Left cardiac atrium (tissue), 4 donors: ENCODE measurements at regions not wholly inside any gene's neighbourhood (a gene's known extent, or its start where the extent isn't known, plus 50 kb on each side); places are given as distances from the start of the nearest gene placed in this dataset.
"Not testable (repeated sequence)": the region's sequence is repeated elsewhere in the genome, so short reads cannot be mapped to it uniquely, and the experiment has no call there.

Source experiments
- ATAC-seq, 2 donors: fragments of 200-7000 bp; cut with Tn5 transposase; one replicate each; pipeline ENCODE4 v1.9.1; 2020; ENCODE audit warnings: mild to moderate bottlenecking in 2 of 2, moderate library complexity in 2 of 2
- DNase-seq: peaks from one replicate; pipeline ENCODE4 v3.0.0-alpha.2; 2020
- intact Hi-C, 2 donors: fragments of 100-400 bp; cut with DNase I; formaldehyde crosslinking; loops; one replicate each; pipeline versions ENCODE4 v1.14.1 to v1.15.1; 2022 to 2023
- donor health status: DM: no; HTN: yes; CAD: no.
- donor health status: DM: no; HTN: yes; CAD: no; lungs with severe emphysema.
- donor health status: DM: yes; HTN: yes; CAD: no.
- donor health status: Dilated cardiomyopathy.

GRCh38 chr5:142399891-142400290, 75.1 kb upstream of the SPRY4 start:
- intact Hi-C loops: no loop called here
- ATAC-seq (peak in 1 of 2 donors; percentile 44), DNase-seq (no peak)

GRCh38 chr5:142398730-142399055, 73.9 kb upstream of the SPRY4 start:
- no peak for ATAC-seq
- DNase-seq: no peak
- intact Hi-C loops: no loop called here

- intact Hi-C loops, ATAC-seq, DNase-seq: not testable (repeated sequence)
Observed at GRCh38 chr5:142398011-142398729, 73.3 kb upstream of the SPRY4 start.

- ATAC-seq (no peak), DNase-seq (no peak)
- intact Hi-C loops: no loop called here
Observed at GRCh38 chr5:142397178-142397577, 72.4 kb upstream of the SPRY4 start.

GRCh38 chr5:142396436-142397038, 71.7 kb upstream of the SPRY4 start:
- intact Hi-C loops: no loop called here
- DNase-seq: no peak
- ATAC-seq: no peak

GRCh38 chr5:142395334-142395733, 70.5 kb upstream of the SPRY4 start:
- intact Hi-C loops: no loop called here
- DNase-seq: no peak
- ATAC-seq: no peak

- intact Hi-C loops: no loop called here
- ATAC-seq: peak; percentile 36 to 47
- no peak for DNase-seq
Observed at GRCh38 chr5:142391058-142391845, 66.4 kb upstream of the SPRY4 start.

GRCh38 chr5:142390334-142390733, 65.5 kb upstream of the SPRY4 start:
- DNase-seq (no peak), ATAC-seq (no peak)
- intact Hi-C loops: no loop called here

- DNase-seq (no peak), ATAC-seq (no peak)
- intact Hi-C loops: no loop called here
Observed at GRCh38 chr5:142388696-142389095, 63.9 kb upstream of the SPRY4 start.

- DNase-seq (no peak), ATAC-seq (no peak)
- intact Hi-C loops: no loop called here
Observed at GRCh38 chr5:142387024-142387682, 62.3 kb upstream of the SPRY4 start.

GRCh38 chr5:142386137-142387023, 61.6 kb upstream of the SPRY4 start:
- no peak for DNase-seq
- intact Hi-C loops: no loop called here
- no peak for ATAC-seq

- ATAC-seq: no peak
- no peak for DNase-seq
- intact Hi-C loops: no loop called here
Observed at GRCh38 chr5:142385194-142385593, 60.4 kb upstream of the SPRY4 start.

GRCh38 chr5:142384014-142384413, 59.2 kb upstream of the SPRY4 start:
- intact Hi-C loops: no loop called here
- DNase-seq: no peak
- ATAC-seq: no peak

GRCh38 chr5:142382186-142382585, 57.4 kb upstream of the SPRY4 start:
- intact Hi-C loops: no loop called here
- DNase-seq (no peak), ATAC-seq (no peak)

GRCh38 chr5:142378737-142379634, 54.2 kb upstream of the SPRY4 start:
- intact Hi-C loops: no loop called here

GRCh38 chr5:142375944-142376411, 51.2 kb upstream of the SPRY4 start:
- ATAC-seq: no peak
- no peak for DNase-seq
- intact Hi-C loops: no loop called here

More at GRCh38 chr5:142378737-142379634, 54.2 kb upstream of the SPRY4 start:
- no peak for ATAC-seq
- no peak for DNase-seq
